Gastrocnemius medialis (tissue), 4 donors: ENCODE measurements at regions not wholly inside any gene's neighbourhood (a gene's known extent, or its start where the extent isn't known, plus 50 kb on each side); places are given as distances from the start of the nearest gene placed in this dataset.
"Not testable (repeated sequence)": the region's sequence is repeated elsewhere in the genome, so short reads cannot be mapped to it uniquely, and the experiment has no call there.

Experiments
- ATAC-seq, 2 donors: fragments of 150-250 bp; one replicate each; pipeline ENCODE4 v1.9.1; 2016
- DNase-seq, 2 donors: peaks; one replicate each; pipeline ENCODE4 v3.0.0-alpha.2; 2019
- H3K27ac ChIP-seq, 4 donors: fragments of 200-600 bp; sonication (generic); 1 replicate in 1 of 4; 2 replicates in 3 of 4; pipeline ENCODE4 v1.5.1; 2016 to 2018; ENCODE audit warnings: mild to moderate bottlenecking in 2 of 4, moderate library complexity in 1 of 4
- H3K27me3 ChIP-seq, 3 donors: fragments of 200-600 bp; sonication (generic) in 2 of 3; 1 replicate in 1 of 3; 2 replicates in 2 of 3; pipeline versions ENCODE4 v1.5.1 to v1.6.0; 2016 to 2019; ENCODE audit warnings: mild to moderate bottlenecking in 1 of 3, moderate library complexity in 1 of 3
- H3K36me3 ChIP-seq, 2 donors: fragments of 200-600 bp; sonication (generic) in 1 of 2; one replicate each; pipeline ENCODE4 v1.5.1; 2017 to 2018
- H3K4me1 ChIP-seq, 2 donors: fragments of 200-600 bp; sonication (generic) in 1 of 2; one replicate each; pipeline ENCODE4 v1.5.1; 2016 to 2017; ENCODE audit warnings: mild to moderate bottlenecking in 2 of 2
- H3K4me3 ChIP-seq, 4 donors: fragments of 200-600 bp; sonication (generic) in 3 of 4; 1 replicate in 1 of 4; 2 replicates in 3 of 4; pipeline ENCODE4 v1.5.1; 2016 to 2019; ENCODE audit warnings: mild to moderate bottlenecking in 2 of 4
- H3K9me3 ChIP-seq, 3 donors: fragments of 200-600 bp; sonication (generic) in 2 of 3; 1 replicate in 1 of 3; 2 replicates in 2 of 3; pipeline ENCODE4 v1.5.1; 2016 to 2019
- POLR2A ChIP-seq, 2 donors: fragments of 450-650 bp; IDR thresholded peaks; one replicate each; pipeline ENCODE4 v1.6.1; 2017; ENCODE audit warnings: antibody characterized with exemption in 2 of 2, mild to moderate bottlenecking in 2 of 2, moderate library complexity in 2 of 2
- in situ Hi-C, 4 donors: fragments of 200-750 bp; cut with MboI; loops; one replicate each; pipeline versions ENCODE4 v1.15.0 to v1.8.0; 2017; ENCODE audit warnings: low sequenced_read_pairs in 4 of 4
- intact Hi-C: fragments of 100-400 bp; cut with DNase I; formaldehyde crosslinking; loops from one replicate; pipeline ENCODE4 v1.15.1; 2023; ENCODE audit warnings: low total_unique reads
- TF ChIP-seq, protein P1 (sequence below), 5 experiments: fragments of 450-650 bp in 3 of 5; fragments of 200-600 bp in 2 of 5; sonication (generic) in 2 of 5; IDR thresholded peaks in 4 of 5; conservative IDR thresholded peaks in 1 of 5; 1 replicate in 4 of 5; 2 replicates in 1 of 5; pipeline ENCODE4 v1.5.1; 2016 to 2019; ENCODE audit warnings: antibody characterized with exemption in 5 of 5, mild to moderate bottlenecking in 3 of 5, moderate library complexity in 3 of 5

DNA sequence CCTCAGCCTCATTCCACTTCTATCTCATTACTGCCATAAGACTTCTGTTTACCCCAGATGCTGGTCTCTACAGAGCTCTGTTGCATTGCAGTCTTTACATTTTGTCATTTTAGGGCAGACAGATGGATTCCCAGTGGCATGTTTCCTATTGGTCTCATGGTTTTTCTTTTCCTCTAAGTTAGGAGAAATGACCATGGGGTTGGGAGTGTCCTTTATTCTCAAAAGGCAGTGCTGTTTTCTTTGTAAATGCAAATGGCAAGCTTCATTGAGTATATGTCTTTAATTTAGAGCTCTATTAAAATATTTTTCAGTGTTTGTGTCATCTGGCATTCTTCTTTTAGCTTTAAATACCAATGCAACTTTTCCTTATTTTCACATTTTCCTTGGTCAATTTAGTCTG, 57.0 kb downstream of the MSTN start:
- no peak overlapping the region for H3K27ac ChIP-seq
- TF ChIP-seq POLR2A (IDR thresholded peaks at IDR 0.05) = no peak
- TF ChIP-seq, protein P1, sequence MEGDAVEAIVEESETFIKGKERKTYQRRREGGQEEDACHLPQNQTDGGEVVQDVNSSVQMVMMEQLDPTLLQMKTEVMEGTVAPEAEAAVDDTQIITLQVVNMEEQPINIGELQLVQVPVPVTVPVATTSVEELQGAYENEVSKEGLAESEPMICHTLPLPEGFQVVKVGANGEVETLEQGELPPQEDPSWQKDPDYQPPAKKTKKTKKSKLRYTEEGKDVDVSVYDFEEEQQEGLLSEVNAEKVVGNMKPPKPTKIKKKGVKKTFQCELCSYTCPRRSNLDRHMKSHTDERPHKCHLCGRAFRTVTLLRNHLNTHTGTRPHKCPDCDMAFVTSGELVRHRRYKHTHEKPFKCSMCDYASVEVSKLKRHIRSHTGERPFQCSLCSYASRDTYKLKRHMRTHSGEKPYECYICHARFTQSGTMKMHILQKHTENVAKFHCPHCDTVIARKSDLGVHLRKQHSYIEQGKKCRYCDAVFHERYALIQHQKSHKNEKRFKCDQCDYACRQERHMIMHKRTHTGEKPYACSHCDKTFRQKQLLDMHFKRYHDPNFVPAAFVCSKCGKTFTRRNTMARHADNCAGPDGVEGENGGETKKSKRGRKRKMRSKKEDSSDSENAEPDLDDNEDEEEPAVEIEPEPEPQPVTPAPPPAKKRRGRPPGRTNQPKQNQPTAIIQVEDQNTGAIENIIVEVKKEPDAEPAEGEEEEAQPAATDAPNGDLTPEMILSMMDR (IDR thresholded peaks at IDR 0.05 in 4 of 5, conservative IDR thresholded peaks at IDR 0.05 in 1 of 5) = no peak
- no peaks in the 10 kb centered on the region for H3K9me3 ChIP-seq
- no peak for DNase-seq
- no peak overlapping the region for H3K4me3 ChIP-seq
- intact Hi-C loops (no loop called here), in situ Hi-C loops (no loop called here)
- H3K36me3 ChIP-seq = no peaks in the 10 kb centered on the region
- no peaks in the 10 kb centered on the region for H3K4me1 ChIP-seq
- ATAC-seq = no peak
- no peaks in the 10 kb centered on the region for H3K27me3 ChIP-seq

DNA sequence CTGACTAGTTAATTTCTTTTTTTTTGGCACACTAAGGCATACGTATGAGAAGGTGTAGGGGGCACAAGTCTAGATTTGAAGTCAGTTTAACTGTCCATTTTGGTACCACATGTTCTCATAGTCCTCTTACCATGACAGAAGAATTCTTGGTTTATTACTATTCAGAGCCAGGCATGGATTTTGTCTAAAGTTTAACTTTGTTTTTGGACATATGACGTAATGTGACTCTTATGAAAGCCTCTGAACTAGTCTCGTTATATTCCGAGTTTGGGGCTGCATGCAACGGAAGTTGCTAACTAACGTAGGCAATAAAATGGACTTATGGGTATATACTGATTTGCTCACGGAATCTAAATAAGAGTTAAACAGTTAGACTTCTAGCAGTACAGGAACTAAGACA, 62.9 kb downstream of the MSTN start:
- in situ Hi-C loops = no loop called here
- intact Hi-C loops = no loop called here
- H3K4me1 ChIP-seq = no peaks in the 10 kb centered on the region

DNA sequence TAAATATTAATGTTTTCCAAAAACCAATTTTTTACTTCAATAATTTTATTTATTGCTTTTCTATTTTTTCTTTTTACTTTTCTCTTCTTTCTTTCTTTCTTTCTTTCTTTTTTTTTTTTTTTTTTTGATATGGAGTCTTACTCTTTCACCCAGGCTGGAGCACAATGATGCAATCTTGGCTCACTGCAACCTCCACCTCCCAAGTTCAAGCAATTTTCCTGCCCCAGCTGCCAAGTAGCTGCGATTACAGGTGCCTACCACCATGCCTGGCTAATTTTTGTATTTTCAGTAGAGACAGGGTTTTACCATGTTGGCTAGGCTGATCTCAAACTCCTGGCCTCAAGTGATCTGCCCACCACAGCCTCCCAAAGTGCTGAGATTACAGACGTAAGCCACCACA, 63.9 kb downstream of the MSTN start:
- H3K9me3 ChIP-seq, H3K4me1 ChIP-seq, ATAC-seq, intact Hi-C loops, in situ Hi-C loops, H3K27ac ChIP-seq, DNase-seq, H3K27me3 ChIP-seq, H3K36me3 ChIP-seq, H3K4me3 ChIP-seq: not testable (repeated sequence)

More for the DNA sequence above, 62.9 kb downstream of the MSTN start:
- ATAC-seq (no peak), DNase-seq (no peak)
- H3K27ac ChIP-seq = no peak overlapping the region
- TF ChIP-seq POLR2A (IDR thresholded peaks at IDR 0.05) = no peak
- TF ChIP-seq, protein P1 (IDR thresholded peaks at IDR 0.05 in 4 of 5, conservative IDR thresholded peaks at IDR 0.05 in 1 of 5) = no peak
- no peak overlapping the region for H3K4me3 ChIP-seq
- no peaks in the 10 kb centered on the region for H3K27me3 ChIP-seq
- H3K9me3 ChIP-seq = no peaks in the 10 kb centered on the region
- H3K36me3 ChIP-seq = no peaks in the 10 kb centered on the region

DNA sequence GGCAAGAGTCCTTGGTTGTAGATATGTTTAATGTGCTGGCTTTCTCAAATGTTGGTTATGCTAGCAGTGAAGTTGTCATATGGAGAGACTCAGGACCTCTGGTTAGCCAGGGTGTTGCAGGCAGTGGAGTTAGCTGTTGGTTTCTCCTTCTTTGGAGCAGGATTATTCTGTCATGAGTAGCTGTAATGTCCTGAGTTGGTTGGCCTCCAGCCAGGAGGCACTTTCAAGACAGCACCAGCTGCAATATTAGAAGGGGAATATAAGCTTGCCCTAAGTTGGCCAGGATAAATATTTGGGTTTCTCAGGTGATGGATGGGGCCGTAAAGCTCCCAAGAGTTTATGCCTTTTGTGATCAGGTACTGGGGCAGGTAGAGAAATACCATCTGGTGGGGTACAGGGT, 65.5 kb downstream of the MSTN start:
- Histone ChIP-seq H3K4me1 (no peaks in the 10 kb centered on the region), H3K9me3 (no peaks in the 10 kb centered on the region), H3K27ac (no peak overlapping the region), H3K4me3 (no peak overlapping the region), H3K27me3 (no peaks in the 10 kb centered on the region), H3K36me3 (no peaks in the 10 kb centered on the region)
- TF ChIP-seq, protein P1 (IDR thresholded peaks at IDR 0.05 in 4 of 5, conservative IDR thresholded peaks at IDR 0.05 in 1 of 5) = no peak
- TF ChIP-seq POLR2A (IDR thresholded peaks at IDR 0.05) = no peak
- in situ Hi-C loops (no loop called here), intact Hi-C loops (no loop called here)
- ATAC-seq (no peak), DNase-seq (no peak)

DNA sequence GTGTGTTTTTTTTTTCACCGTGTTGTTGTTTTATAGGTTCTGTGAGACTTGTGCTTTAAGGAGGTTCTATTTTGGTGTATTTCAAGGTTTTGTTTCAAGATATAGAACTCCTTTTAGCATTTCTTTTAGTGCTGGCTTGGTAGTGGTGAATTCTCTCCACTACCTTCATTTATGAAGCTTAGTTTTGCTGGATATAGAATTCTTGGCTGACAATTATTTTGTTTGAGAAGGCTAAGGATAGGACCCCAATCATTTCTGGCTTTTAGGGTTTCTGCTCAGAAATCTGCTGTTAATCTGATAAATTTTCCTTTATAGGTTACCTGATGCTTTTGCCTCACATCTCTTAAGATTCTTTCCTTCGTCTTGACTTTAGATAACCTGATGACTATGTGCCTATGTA, 66.8 kb downstream of the MSTN start:
- no peaks in the 10 kb centered on the region for H3K27me3 ChIP-seq
- no peaks in the 10 kb centered on the region for H3K36me3 ChIP-seq
- DNase-seq (no peak), ATAC-seq (no peak)
- intact Hi-C loops = no loop called here
- no peaks in the 10 kb centered on the region for H3K4me1 ChIP-seq
- H3K9me3 ChIP-seq = no peaks in the 10 kb centered on the region
- H3K27ac ChIP-seq = no peak overlapping the region
- TF ChIP-seq POLR2A (IDR thresholded peaks at IDR 0.05) = no peak
- TF ChIP-seq, protein P1 (IDR thresholded peaks at IDR 0.05 in 4 of 5, conservative IDR thresholded peaks at IDR 0.05 in 1 of 5) = no peak
- in situ Hi-C loops = no loop called here
- H3K4me3 ChIP-seq = no peak overlapping the region
